Naive thymus-derived CD4-positive, alpha-beta T cell (primary cell): ENCODE measurements at regions not wholly inside any gene's neighbourhood (a gene's known extent, or its start where the extent isn't known, plus 50 kb on each side); places are given as distances from the start of the nearest gene placed in this dataset.

Experiments used
- ATAC-seq: fragments of 150-1000 bp; cut with Tn5 transposase; 2 replicates; pipeline ENCODE4 v1.10.0; 2021; ENCODE audit warnings: mild to moderate bottlenecking, moderate library complexity
- CTCF ChIA-PET: fragments of 350-600 bp; sonication (Branson Sonifier 250); formaldehyde crosslinking; loops from one replicate; lab custom pipeline; 2021; ENCODE audit warnings: antibody characterized with exemption; lab: Charles Lee
- POLR2A ChIA-PET: fragments of 350-600 bp; sonication (Branson Sonifier 250); formaldehyde crosslinking; loops from one replicate; lab custom pipeline; 2021; ENCODE audit warnings: antibody characterized with exemption, inconsistent platforms; lab: Charles Lee
- DNase-seq, 9 donors: peaks; one replicate each; pipeline versions ENCODE4 v3.0.0 to v3.0.0-alpha.2; 2020 to 2022; ENCODE audit warnings: mixed read lengths in 1 of 9
- H3K27ac ChIP-seq: one replicate; pipeline ENCODE4 v1.7.0; 2013; ENCODE audit warnings: mild to moderate bottlenecking, low read depth, low read length, moderate library complexity
- H3K27me3 ChIP-seq, 2 donors: one replicate each; pipeline ENCODE4 v1.7.0; 2013; ENCODE audit warnings: low read length in 2 of 2, mild to moderate bottlenecking in 2 of 2, moderate library complexity in 2 of 2; ENCODE audit not compliant: control insufficient read depth in 2 of 2, insufficient read depth in 2 of 2
- H3K36me3 ChIP-seq, 3 experiments: 1 replicate in 2 of 3; 2 replicates in 1 of 3; pipeline ENCODE4 v1.7.0; 2013; ENCODE audit warnings: low read length in 3 of 3, mild to moderate bottlenecking in 3 of 3, moderate library complexity in 1 of 3; ENCODE audit not compliant: insufficient read depth in 3 of 3, control insufficient read depth in 2 of 3
- H3K4me1 ChIP-seq, 2 donors: one replicate each; pipeline ENCODE4 v1.7.0; 2013; ENCODE audit warnings: low read length in 2 of 2, mild to moderate bottlenecking in 2 of 2, moderate library complexity in 1 of 2; ENCODE audit not compliant: control insufficient read depth in 2 of 2, insufficient read depth in 2 of 2
- H3K4me3 ChIP-seq: 2 replicates; pipeline ENCODE4 v1.7.0; 2013; ENCODE audit warnings: mild to moderate bottlenecking, low read length
- H3K9me3 ChIP-seq, 3 experiments: 1 replicate in 2 of 3; 2 replicates in 1 of 3; pipeline ENCODE4 v1.7.0; 2013; ENCODE audit warnings: low read length in 3 of 3; ENCODE audit not compliant: control insufficient read depth in 2 of 3
- H3K27ac Mint-ChIP-seq, 9 donors: one replicate each; pipeline ENCODE4 v1.8.0; 2020 to 2022; ENCODE audit warnings: mixed read lengths in 9 of 9, mild to moderate bottlenecking in 8 of 9, moderate library complexity in 5 of 9, inconsistent platforms in 2 of 9
- H3K27me3 Mint-ChIP-seq, 5 donors: one replicate each; pipeline ENCODE4 v1.8.0; 2021 to 2022; ENCODE audit warnings: mixed read lengths in 5 of 5, mild to moderate bottlenecking in 1 of 5
- H3K36me3 Mint-ChIP-seq, 5 donors: one replicate each; pipeline ENCODE4 v1.8.0; 2020 to 2022; ENCODE audit warnings: mixed read lengths in 5 of 5, mild to moderate bottlenecking in 3 of 5, inconsistent platforms in 1 of 5
- H3K4me1 Mint-ChIP-seq, 7 donors: one replicate each; pipeline ENCODE4 v1.8.0; 2020 to 2022; ENCODE audit warnings: mixed read lengths in 7 of 7, mild to moderate bottlenecking in 3 of 7, inconsistent platforms in 1 of 7
- H3K4me3 Mint-ChIP-seq, 10 donors: one replicate each; pipeline ENCODE4 v1.8.0; 2020 to 2022; ENCODE audit warnings: mild to moderate bottlenecking in 10 of 10, mixed read lengths in 10 of 10, moderate library complexity in 6 of 10, inconsistent platforms in 2 of 10
- H3K9me3 Mint-ChIP-seq, 11 donors: one replicate each; pipeline ENCODE4 v1.8.0; 2020 to 2022; ENCODE audit warnings: mixed read lengths in 11 of 11, mild to moderate bottlenecking in 4 of 11, inconsistent platforms in 1 of 11, moderate library complexity in 1 of 11
- intact Hi-C, 2 donors: fragments of 100-400 bp; cut with micrococcal nuclease; formaldehyde crosslinking; loops; one replicate each; pipeline ENCODE4 v1.15.1; 2023

- Mint-ChIP-seq H3K9me3 (no peaks in the 10 kb centered on the region), H3K27ac (peak overlapping the region in 6 of 9 donors; percentile 6 to 84 (median 54)), H3K4me1 (peaks cover 17 to 73% (median 58%) of the 10 kb centered on the region in 7 donors), H3K27me3 (peaks cover 0 to 9% (median 0%) of the 10 kb centered on the region in 5 donors), H3K36me3 (peaks cover 0 to 5% (median 2%) of the 10 kb centered on the region in 5 donors), H3K4me3 (no peak overlapping the region)
- DNase-seq (no peak), ATAC-seq (no peak)
- POLR2A ChIA-PET = interaction anchor here (0.7 to 1.6 kb wide), 4 partner anchors 11 to 19 kb away, joined by 3 to 8 read pairs (median 4); no protein-coding TSS in a partner anchor
- CTCF ChIA-PET = interaction anchor here (1.3 kb wide), 1 partner anchor 57 kb away, joined by 3 read pairs; no protein-coding TSS in a partner anchor
- H3K4me1 ChIP-seq = peaks cover 0 to 9% of the 10 kb centered on the region in 2 donors
- H3K27me3 ChIP-seq = no peaks in the 10 kb centered on the region
- intact Hi-C loops = no loop called here
- H3K9me3 ChIP-seq = no peaks in the 10 kb centered on the region
- H3K4me3 ChIP-seq = no peak overlapping the region
- H3K27ac ChIP-seq = no peak overlapping the region
- no peaks in the 10 kb centered on the region for H3K36me3 ChIP-seq
These were observed 86.1 kb upstream of the WNT7B start for GRCh38 chr22:46062971-46063631.

- H3K4me3 ChIP-seq = no peak overlapping the region
- ChIA-PET CTCF (no interaction called here), POLR2A (interaction anchor here (1.2 to 2.5 kb wide), 3 partner anchors 12 to 28 kb away, joined by 3 to 5 read pairs (median 4); no protein-coding TSS in a partner anchor)
- Mint-ChIP-seq H3K27me3 (peaks cover 0 to 11% (median 0%) of the 10 kb centered on the region in 5 donors), H3K9me3 (no peaks in the 10 kb centered on the region), H3K27ac (peak overlapping the region in 7 of 9 donors; percentile 6 to 84 (median 45)), H3K4me3 (no peak overlapping the region), H3K36me3 (peaks cover 0 to 5% (median 2%) of the 10 kb centered on the region in 5 donors), H3K4me1 (peaks cover 16 to 74% (median 57%) of the 10 kb centered on the region in 7 donors)
- intact Hi-C loops = no loop called here
- no peaks in the 10 kb centered on the region for H3K36me3 ChIP-seq
- no peaks in the 10 kb centered on the region for H3K9me3 ChIP-seq
- DNase-seq (no peak), ATAC-seq (no peak)
- H3K27me3 ChIP-seq = no peaks in the 10 kb centered on the region
- no peak overlapping the region for H3K27ac ChIP-seq
- H3K4me1 ChIP-seq = peaks cover 0 to 8% of the 10 kb centered on the region in 2 donors
These were observed 86.5 kb upstream of the PPARA start for GRCh38 chr22:46063846-46064227.

- DNase-seq = no peak
- POLR2A ChIA-PET = interaction anchor here (1.4 to 2.5 kb wide), 2 partner anchors 28 to 29 kb away, joined by 4 to 5 read pairs; no protein-coding TSS in a partner anchor
These were observed 85.9 kb upstream of the PPARA start for GRCh38 chr22:46064228-46064965.

GRCh38 chr22:46064966-46065666, 85.2 kb upstream of the PPARA start:
- DNase-seq (no peak), ATAC-seq (no peak)
- Histone ChIP-seq H3K36me3 (no peaks in the 10 kb centered on the region), H3K4me1 (peaks cover 0 to 14% of the 10 kb centered on the region in 2 donors), H3K27me3 (no peaks in the 10 kb centered on the region), H3K9me3 (no peaks in the 10 kb centered on the region), H3K4me3 (no peak overlapping the region), H3K27ac (no peak overlapping the region)
- CTCF ChIA-PET = interaction anchor here (0.9 kb wide), 1 partner anchor 29 kb away, joined by 3 read pairs; no protein-coding TSS in a partner anchor
- Mint-ChIP-seq H3K36me3 (peaks cover 0 to 5% (median 2%) of the 10 kb centered on the region in 5 donors), H3K27me3 (peaks cover 0 to 13% (median 0%) of the 10 kb centered on the region in 5 donors), H3K9me3 (no peaks in the 10 kb centered on the region), H3K27ac (peak overlapping the region in 8 of 9 donors; percentile 39 to 93 (median 50)), H3K4me1 (peaks cover 25 to 76% (median 66%) of the 10 kb centered on the region in 7 donors), H3K4me3 (no peak overlapping the region)
- POLR2A ChIA-PET = interaction anchor here (1.4 to 2.5 kb wide), 2 partner anchors 28 to 29 kb away, joined by 4 to 5 read pairs; no protein-coding TSS in a partner anchor
- intact Hi-C loops = loop anchor here in 1 of 2 donors (5.0 kb wide), 1 partner anchor 187 kb away; the partner anchor contains the start of gene CDPF1

More at GRCh38 chr22:46064228-46064965, 85.9 kb upstream of the PPARA start:
- Mint-ChIP-seq H3K4me1 (peaks cover 22 to 77% (median 62%) of the 10 kb centered on the region in 7 donors), H3K36me3 (peaks cover 0 to 5% (median 2%) of the 10 kb centered on the region in 5 donors), H3K27ac (peak overlapping the region in 3 of 9 donors; percentile 5 to 39 (median 6)), H3K27me3 (peaks cover 0 to 13% (median 0%) of the 10 kb centered on the region in 5 donors), H3K4me3 (no peak overlapping the region), H3K9me3 (no peaks in the 10 kb centered on the region)
- CTCF ChIA-PET = interaction anchor here (0.9 kb wide), 1 partner anchor 28 kb away, joined by 3 read pairs; no protein-coding TSS in a partner anchor
- Histone ChIP-seq H3K27me3 (no peaks in the 10 kb centered on the region), H3K9me3 (no peaks in the 10 kb centered on the region), H3K36me3 (no peaks in the 10 kb centered on the region), H3K27ac (no peak overlapping the region), H3K4me3 (no peak overlapping the region), H3K4me1 (peaks cover 0 to 9% of the 10 kb centered on the region in 2 donors)
- no peak for ATAC-seq
- intact Hi-C loops = no loop called here

- ChIA-PET POLR2A (interaction anchor here (1.1 to 2.5 kb wide), 2 partner anchors 9 to 30 kb away, joined by 5 to 6 read pairs; no protein-coding TSS in a partner anchor), CTCF (no interaction called here)
- DNase-seq (no peak), ATAC-seq (no peak)
- no peak overlapping the region for H3K27ac ChIP-seq
- peaks cover 0 to 5% (median 2%) of the 10 kb centered on the region in 5 donors for H3K36me3 Mint-ChIP-seq
- H3K9me3 ChIP-seq = no peaks in the 10 kb centered on the region
- H3K27me3 ChIP-seq = no peaks in the 10 kb centered on the region
- H3K27ac Mint-ChIP-seq = peak overlapping the region in 5 of 9 donors; percentile 49 to 93 (median 59)
- H3K4me1 ChIP-seq = peaks cover 0 to 14% of the 10 kb centered on the region in 2 donors
- no peak overlapping the region for H3K4me3 ChIP-seq
- intact Hi-C loops = loop anchor here in 1 of 2 donors (5.0 kb wide), 1 partner anchor 186 kb away; the partner anchor contains the start of gene CDPF1
- peaks cover 0 to 13% (median 0%) of the 10 kb centered on the region in 5 donors for H3K27me3 Mint-ChIP-seq
- no peaks in the 10 kb centered on the region for H3K9me3 Mint-ChIP-seq
- no peak overlapping the region for H3K4me3 Mint-ChIP-seq
- H3K4me1 Mint-ChIP-seq = peaks cover 25 to 76% (median 66%) of the 10 kb centered on the region in 7 donors
- no peaks in the 10 kb centered on the region for H3K36me3 ChIP-seq
These were observed 84.5 kb upstream of the PPARA start for GRCh38 chr22:46065691-46066454.
